Endothelial cell of umbilical vein (primary cell): ENCODE measurements at regions not wholly inside any gene's neighbourhood (a gene's known extent, or its start where the extent isn't known, plus 50 kb on each side); places are given as distances from the start of the nearest gene placed in this dataset.

Source experiments
- BruUV-seq: library from RNA; stranded (reverse); fragments of 400-500 nt; replicated peaks from 2 replicates; lab custom pipeline; 2021; lab: Mats Ljungman, UMichigan
- CTCF ChIA-PET: fragments of 300-600, 350-600 bp; sonication (Branson Sonifier 250); formaldehyde crosslinking; loops from one replicate; lab custom pipeline; 2021; ENCODE audit warnings: antibody characterized with exemption, inconsistent platforms; lab: Charles Lee
- POLR2A ChIA-PET: fragments of 300-600, 350-600 bp; sonication (Branson Sonifier 250); formaldehyde crosslinking; loops from one replicate; lab custom pipeline; 2021; ENCODE audit warnings: antibody characterized with exemption, inconsistent platforms; lab: Charles Lee
- DNase-seq: peaks from one replicate; pipeline ENCODE4 v3.0.0-alpha.2; 2011; ENCODE audit warnings: low read depth, low spot score
- FAIRE-seq: peaks from 2 replicates; lab custom pipeline; 2011; peaks lifted over from hg19 to GRCh38; lab: Jason Lieb, UNC
- H2AFZ ChIP-seq: 2 replicates; pipeline ENCODE4 v1.6.0; 2012; ENCODE audit warnings: low read depth, low read length, control low read depth, inconsistent platforms
- H3K27ac ChIP-seq: 2 replicates; pipeline ENCODE4 v1.5.1; 2011; ENCODE audit warnings: low read depth, mild to moderate bottlenecking, control low read depth, low read length, moderate library complexity; ENCODE audit not compliant: insufficient read depth
- H3K27me3 ChIP-seq, 2 experiments: 2 replicates each; pipeline versions ENCODE4 v1.6.0 to v1.6.1; 2011; ENCODE audit warnings: low read length in 2 of 2, mixed read lengths in 1 of 2; ENCODE audit not compliant: control insufficient read depth in 2 of 2, insufficient read depth in 2 of 2
- H3K36me3 ChIP-seq, 2 experiments: 2 replicates in 1 of 2; 3 replicates in 1 of 2; pipeline ENCODE4 v1.5.1; 2011; ENCODE audit warnings: low read length in 2 of 2, mild to moderate bottlenecking in 1 of 2, moderate library complexity in 1 of 2; ENCODE audit not compliant: control insufficient read depth in 2 of 2, insufficient read depth in 2 of 2; ENCODE audit errors: extremely low read depth in 1 of 2
- H3K4me1 ChIP-seq: 3 replicates; pipeline ENCODE4 v1.5.1; 2011; ENCODE audit warnings: mild to moderate bottlenecking, low read length; ENCODE audit not compliant: control insufficient read depth, insufficient read depth; ENCODE audit errors: extremely low read depth
- H3K4me2 ChIP-seq: 2 replicates; pipeline ENCODE4 v1.6.1; 2011; ENCODE audit warnings: low read length, control low read depth, mixed read lengths; ENCODE audit not compliant: insufficient read depth
- H3K4me3 ChIP-seq, 3 experiments: fragments of 200-600 bp in 1 of 3; sonication (generic), shearing (Covaris generic) in 1 of 3; replicated peaks in 1 of 3; 2 replicates each; pipeline ENCODE4 v1.5.1; 2011 to 2016; ENCODE audit warnings: control low read depth in 3 of 3, low read length in 3 of 3, mild to moderate bottlenecking in 2 of 3, inconsistent platforms in 1 of 3, low read depth in 1 of 3, moderate library complexity in 1 of 3; ENCODE audit not compliant: insufficient read depth in 1 of 3
- H3K79me2 ChIP-seq: 2 replicates; pipeline ENCODE4 v1.6.0; 2012; ENCODE audit warnings: low read length, inconsistent platforms; ENCODE audit not compliant: control insufficient read depth, insufficient read depth
- H3K9ac ChIP-seq: replicated peaks from 2 replicates; pipeline ENCODE3; 2011; ENCODE audit warnings: low read length, control low read depth; ENCODE audit not compliant: insufficient read depth; ENCODE audit errors: extremely low read depth
- H3K9me1 ChIP-seq: replicated peaks from 3 replicates; pipeline ENCODE4 v1.6.0; 2011; ENCODE audit warnings: mild to moderate bottlenecking, low read length; ENCODE audit not compliant: control insufficient read depth, insufficient read depth; ENCODE audit errors: extremely low read depth
- H3K9me3 ChIP-seq: replicated peaks from 2 replicates; pipeline ENCODE4 v1.5.1; 2012; ENCODE audit warnings: low read length, inconsistent platforms; ENCODE audit not compliant: control insufficient read depth, insufficient read depth
- H4K20me1 ChIP-seq: replicated peaks from 2 replicates; pipeline ENCODE3; 2011; ENCODE audit warnings: mild to moderate bottlenecking, low read length; ENCODE audit not compliant: control insufficient read depth, insufficient read depth; ENCODE audit errors: extremely low read depth
- CTCF ChIP-seq, 2 donors: IDR thresholded peaks; 1 replicate in 1 of 2; 2 replicates in 1 of 2; pipeline ENCODE4 v1.5.1; 2011; ENCODE audit warnings: low read length in 2 of 2, mild to moderate bottlenecking in 2 of 2, moderate library complexity in 2 of 2, control low read depth in 1 of 2, inconsistent platforms in 1 of 2, low read depth in 1 of 2; ENCODE audit not compliant: insufficient read depth in 1 of 2; ENCODE audit errors: extremely low read depth in 1 of 2
- EZH2 ChIP-seq: IDR thresholded peaks from 2 replicates; pipeline ENCODE4 v1.6.1; 2012; ENCODE audit warnings: borderline replicate concordance, low read depth, mild to moderate bottlenecking, moderate library complexity, low read length, inconsistent platforms; ENCODE audit not compliant: severe bottlenecking
- FOS ChIP-seq: IDR thresholded peaks from 2 replicates; pipeline ENCODE4 v1.6.1; 2011; ENCODE audit warnings: mild to moderate bottlenecking, low read length, moderate library complexity, borderline replicate concordance; ENCODE audit not compliant: insufficient read depth
- GATA2 ChIP-seq: IDR thresholded peaks from 2 replicates; pipeline ENCODE4 v1.7.0; 2011; ENCODE audit warnings: low read depth, mild to moderate bottlenecking, moderate library complexity, mixed read lengths, low read length; ENCODE audit not compliant: insufficient read length, insufficient read depth
- JUN ChIP-seq: IDR thresholded peaks from 2 replicates; pipeline ENCODE4 v1.6.1; 2011; ENCODE audit warnings: borderline replicate concordance, low read depth; ENCODE audit not compliant: insufficient read length, insufficient read depth
- MAX ChIP-seq: IDR thresholded peaks from 2 replicates; pipeline ENCODE4 v1.6.1; 2011; ENCODE audit not compliant: insufficient read depth, insufficient read length
- MYC ChIP-seq: IDR thresholded peaks from one replicate; pipeline ENCODE4 v1.6.1; 2011; ENCODE audit warnings: mild to moderate bottlenecking, low read depth, low read length
- POLR2A ChIP-seq: IDR thresholded peaks from 2 replicates; pipeline ENCODE4 v1.6.1; 2012; ENCODE audit warnings: low read depth, mild to moderate bottlenecking, control low read depth, low read length
- POLR2AphosphoS5 ChIP-seq: IDR thresholded peaks from 2 replicates; pipeline ENCODE4 v1.6.1; 2012; ENCODE audit warnings: low read depth, mild to moderate bottlenecking, control low read depth, low read length, moderate library complexity; ENCODE audit not compliant: insufficient read depth
- dilution Hi-C: fragments of 300-500 bp; cut with MboI; formaldehyde crosslinking; loops from one replicate; pipeline ENCODE4 v1.15.0; 2019; ENCODE audit warnings: low sequenced_read_pairs; ENCODE audit not compliant: extremely low pct_ligation_motif_present
- intact Hi-C: fragments of 100-400 bp; cut with micrococcal nuclease; formaldehyde crosslinking; loops from one replicate; pipeline ENCODE4 v1.10.0; 2022

GRCh38 chr2:207316906-207317305 is 151.2 kb upstream of the KLF7 start:
- Histone ChIP-seq H4K20me1 (no peaks in the 10 kb centered on the region), H3K4me1 (peaks cover under 1% of the 10 kb centered on the region), H3K4me2 (no peak overlapping the region), H3K4me3 (no peak overlapping the region), H2AFZ (no peak overlapping the region), H3K79me2 (no peaks in the 10 kb centered on the region), H3K9ac (no peak overlapping the region), H3K36me3 (no peaks in the 10 kb centered on the region), H3K9me3 (no peaks in the 10 kb centered on the region), H3K27ac (no peak overlapping the region), H3K27me3 (no peaks in the 10 kb centered on the region), H3K9me1 (no peaks in the 10 kb centered on the region)
- intact Hi-C loops (no loop called here), dilution Hi-C loops (no loop called here)
- DNase-seq = no peak
- ChIA-PET CTCF (no interaction called here), POLR2A (no interaction called here)
- no peak for FAIRE-seq
- no TSS peak for BruUV-seq
- no peak for TF ChIP-seq CTCF (IDR thresholded peaks at IDR 0.05; ENCODE audit: extremely low read depth in 1 of 2, insufficient read depth in 1 of 2, low read depth in 1 of 2, low read length in 2 of 2)
- no peak for TF ChIP-seq POLR2AphosphoS5
- no peak for TF ChIP-seq FOS
- TF ChIP-seq MYC = no peak
- no peak for TF ChIP-seq GATA2
- no peak for TF ChIP-seq EZH2
- TF ChIP-seq JUN = no peak
- TF ChIP-seq POLR2A = no peak
- TF ChIP-seq MAX = no peak
